ENCODE measurements at regions not wholly inside any gene's neighbourhood (a gene's known extent, or its start where the extent isn't known, plus 50 kb on each side); places are given as distances from the start of the nearest gene placed in this dataset.

DNA sequence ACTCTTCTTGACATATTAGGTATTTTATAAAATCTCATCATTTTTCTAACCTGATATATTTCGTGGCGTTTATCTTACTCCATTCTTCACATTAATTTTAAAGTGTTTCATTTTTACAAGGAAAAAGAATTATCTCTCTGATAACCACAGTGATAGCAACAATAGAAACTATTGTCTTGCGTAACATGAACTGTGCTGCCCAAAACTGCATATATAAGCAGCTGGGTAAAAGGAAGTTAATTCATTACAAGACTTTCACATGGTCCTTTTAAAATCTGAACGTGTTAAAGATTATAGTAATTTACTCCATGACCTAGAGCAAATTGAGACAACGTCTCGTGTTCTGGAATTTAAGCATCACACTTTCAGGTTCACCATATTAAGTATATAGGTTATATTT is 210.4 kb upstream of the GRIA4 start:
- TF ChIP-seq, protein P1, sequence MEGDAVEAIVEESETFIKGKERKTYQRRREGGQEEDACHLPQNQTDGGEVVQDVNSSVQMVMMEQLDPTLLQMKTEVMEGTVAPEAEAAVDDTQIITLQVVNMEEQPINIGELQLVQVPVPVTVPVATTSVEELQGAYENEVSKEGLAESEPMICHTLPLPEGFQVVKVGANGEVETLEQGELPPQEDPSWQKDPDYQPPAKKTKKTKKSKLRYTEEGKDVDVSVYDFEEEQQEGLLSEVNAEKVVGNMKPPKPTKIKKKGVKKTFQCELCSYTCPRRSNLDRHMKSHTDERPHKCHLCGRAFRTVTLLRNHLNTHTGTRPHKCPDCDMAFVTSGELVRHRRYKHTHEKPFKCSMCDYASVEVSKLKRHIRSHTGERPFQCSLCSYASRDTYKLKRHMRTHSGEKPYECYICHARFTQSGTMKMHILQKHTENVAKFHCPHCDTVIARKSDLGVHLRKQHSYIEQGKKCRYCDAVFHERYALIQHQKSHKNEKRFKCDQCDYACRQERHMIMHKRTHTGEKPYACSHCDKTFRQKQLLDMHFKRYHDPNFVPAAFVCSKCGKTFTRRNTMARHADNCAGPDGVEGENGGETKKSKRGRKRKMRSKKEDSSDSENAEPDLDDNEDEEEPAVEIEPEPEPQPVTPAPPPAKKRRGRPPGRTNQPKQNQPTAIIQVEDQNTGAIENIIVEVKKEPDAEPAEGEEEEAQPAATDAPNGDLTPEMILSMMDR (conservative IDR thresholded peaks at IDR 0.05) = no peak
- no peak overlapping the region for H3K27ac Mint-ChIP-seq (ENCODE audit: unreplicated experiment)
- H3K27me3 Mint-ChIP-seq (ENCODE audit: low read depth) = no peaks in the 10 kb centered on the region
- no peak for DNase-seq (ENCODE audit: low read depth, low spot score)
- H3K36me3 Mint-ChIP-seq (ENCODE audit: low read depth) = no peaks in the 10 kb centered on the region
- H3K4me1 Mint-ChIP-seq = peaks cover 3% of the 10 kb centered on the region
- no peak overlapping the region for H3K4me3 Mint-ChIP-seq
- H3K9me3 Mint-ChIP-seq = no peaks in the 10 kb centered on the region

DNA sequence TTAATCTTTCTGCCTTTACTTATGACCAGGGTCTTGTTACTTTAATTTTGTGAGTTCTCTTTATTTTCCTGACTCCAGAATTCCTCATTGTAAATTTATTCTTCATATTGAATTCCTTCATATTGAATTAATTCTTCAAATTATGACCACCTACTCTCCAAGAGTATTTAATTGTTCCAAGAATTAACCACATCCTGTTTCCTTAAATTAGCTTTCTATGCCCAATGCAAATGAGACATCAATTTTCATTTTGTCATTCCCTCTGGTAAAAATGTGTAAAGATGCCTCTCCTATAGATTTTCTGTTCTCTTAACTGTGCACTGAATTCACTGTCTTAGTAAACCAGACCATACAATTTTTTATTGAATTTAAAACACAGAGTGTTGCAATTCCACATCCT is 211.2 kb upstream of the GRIA4 start:
- DNase-seq (ENCODE audit: low read depth, low spot score) = no peak
- Mint-ChIP-seq H3K36me3 (ENCODE audit: low read depth) (no peaks in the 10 kb centered on the region), H3K4me1 (peaks cover 3% of the 10 kb centered on the region), H3K27me3 (ENCODE audit: low read depth) (no peaks in the 10 kb centered on the region), H3K27ac (ENCODE audit: unreplicated experiment) (no peak overlapping the region), H3K4me3 (no peak overlapping the region), H3K9me3 (no peaks in the 10 kb centered on the region)
- TF ChIP-seq, protein P1 (conservative IDR thresholded peaks at IDR 0.05) = no peak

DNA sequence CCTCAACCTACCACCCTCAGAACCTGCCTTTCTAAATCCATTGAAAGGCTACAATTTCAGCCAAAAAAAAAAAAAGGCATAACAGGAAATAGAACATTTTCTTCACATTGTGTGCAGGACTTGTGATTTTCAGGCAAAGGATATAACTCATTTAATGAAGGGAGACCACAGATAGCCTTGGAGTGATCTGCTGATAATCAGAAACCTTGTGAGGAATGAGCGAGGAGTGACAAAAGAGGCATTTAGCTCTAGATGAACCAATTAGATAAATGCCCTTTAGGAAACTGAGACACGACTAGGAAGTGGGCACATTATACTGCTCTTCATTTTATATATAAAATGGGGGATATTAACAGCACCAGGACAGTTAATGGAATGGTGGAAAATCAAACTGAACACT is 216.5 kb upstream of the GRIA4 start:
- TF ChIP-seq, protein P1 (conservative IDR thresholded peaks at IDR 0.05) = no peak
- no peak for DNase-seq (ENCODE audit: low read depth, low spot score)
- Mint-ChIP-seq H3K36me3 (ENCODE audit: low read depth) (no peaks in the 10 kb centered on the region), H3K27ac (ENCODE audit: unreplicated experiment) (no peak overlapping the region), H3K27me3 (ENCODE audit: low read depth) (no peaks in the 10 kb centered on the region), H3K4me3 (no peak overlapping the region), H3K9me3 (no peaks in the 10 kb centered on the region), H3K4me1 (peaks cover 4% of the 10 kb centered on the region)

DNA sequence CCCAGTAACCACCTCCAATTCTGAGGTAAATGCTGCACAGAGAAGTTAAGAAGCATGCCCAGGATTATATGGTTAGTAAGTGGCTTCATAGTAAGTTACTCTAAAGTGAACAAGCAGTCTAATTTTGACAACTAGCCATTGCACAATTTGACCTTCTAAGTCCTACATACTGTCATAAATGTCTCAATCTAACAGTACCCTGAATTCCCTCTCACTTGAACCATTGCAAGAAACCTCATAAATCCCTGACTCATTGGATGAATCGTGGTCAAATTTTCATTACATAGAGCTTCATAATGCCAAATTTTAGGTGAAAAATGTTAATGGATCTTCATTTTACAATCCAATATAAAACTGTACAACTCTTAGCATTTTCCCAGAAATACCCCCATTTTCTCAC is 217.3 kb upstream of the GRIA4 start:
- peaks cover 4% of the 10 kb centered on the region for H3K4me1 Mint-ChIP-seq

DNA sequence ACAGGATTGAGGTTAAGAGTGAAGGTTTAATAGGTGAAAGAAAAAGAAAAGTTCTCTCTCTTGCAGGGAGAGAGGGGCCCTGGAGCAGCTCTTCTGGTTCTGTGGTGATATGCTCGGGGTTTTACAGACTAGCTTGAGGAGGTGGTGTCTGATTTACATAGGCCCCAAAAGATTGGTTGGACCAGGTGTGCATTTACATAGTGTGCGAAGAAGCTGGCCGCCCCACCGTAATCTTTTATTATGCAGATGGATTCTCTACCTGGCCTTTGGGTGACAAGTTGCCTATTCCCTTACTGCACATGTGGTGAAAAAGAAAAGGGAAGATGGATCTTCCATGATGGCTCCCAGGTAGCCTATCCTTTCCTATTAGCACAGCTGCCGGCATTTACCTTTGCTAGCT is 219.9 kb upstream of the GRIA4 start:
- no peaks in the 10 kb centered on the region for H3K27me3 Mint-ChIP-seq (ENCODE audit: low read depth)
- no peaks in the 10 kb centered on the region for H3K9me3 Mint-ChIP-seq
- peaks cover 4% of the 10 kb centered on the region for H3K4me1 Mint-ChIP-seq
- H3K36me3 Mint-ChIP-seq (ENCODE audit: low read depth) = no peaks in the 10 kb centered on the region
- no peak for DNase-seq (ENCODE audit: low read depth, low spot score)
- H3K4me3 Mint-ChIP-seq = no peak overlapping the region
- TF ChIP-seq, protein P1 (conservative IDR thresholded peaks at IDR 0.05) = no peak
- H3K27ac Mint-ChIP-seq (ENCODE audit: unreplicated experiment) = no peak overlapping the region

More for the DNA sequence above, 217.3 kb upstream of the GRIA4 start:
- Mint-ChIP-seq H3K4me3 (no peak overlapping the region), H3K36me3 (ENCODE audit: low read depth) (no peaks in the 10 kb centered on the region), H3K9me3 (no peaks in the 10 kb centered on the region), H3K27me3 (ENCODE audit: low read depth) (no peaks in the 10 kb centered on the region), H3K27ac (ENCODE audit: unreplicated experiment) (no peak overlapping the region)
- DNase-seq (ENCODE audit: low read depth, low spot score) = no peak
- TF ChIP-seq, protein P1 (conservative IDR thresholded peaks at IDR 0.05) = no peak

DNA sequence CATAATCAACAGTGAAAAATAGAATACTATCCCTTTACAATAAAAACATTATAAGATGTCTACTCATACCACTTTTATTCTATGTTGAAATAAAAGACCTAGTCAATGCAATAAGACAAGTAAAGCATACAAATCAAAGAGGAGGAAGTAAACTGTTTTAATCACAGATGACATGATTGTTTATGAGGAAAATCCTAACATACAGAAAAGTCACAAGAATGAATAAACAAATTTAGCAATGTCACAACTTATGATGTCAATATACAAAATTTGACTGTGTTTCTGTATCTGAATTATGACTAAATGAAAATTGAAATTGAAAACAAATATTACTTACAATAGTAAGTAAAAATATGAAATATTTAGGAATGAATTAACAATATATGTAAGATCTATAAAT is 221.9 kb upstream of the GRIA4 start:
- H3K27me3 Mint-ChIP-seq (ENCODE audit: low read depth) = no peaks in the 10 kb centered on the region
- H3K4me1 Mint-ChIP-seq = no peaks in the 10 kb centered on the region
- no peaks in the 10 kb centered on the region for H3K9me3 Mint-ChIP-seq
- TF ChIP-seq, protein P1 (conservative IDR thresholded peaks at IDR 0.05) = no peak
- no peak overlapping the region for H3K4me3 Mint-ChIP-seq
- H3K36me3 Mint-ChIP-seq (ENCODE audit: low read depth) = no peaks in the 10 kb centered on the region
- no peak overlapping the region for H3K27ac Mint-ChIP-seq (ENCODE audit: unreplicated experiment)
- no peak for DNase-seq (ENCODE audit: low read depth, low spot score)
